ENCODE measurements at regions not wholly inside any gene's neighbourhood (a gene's known extent, or its start where the extent isn't known, plus 50 kb on each side); places are given as distances from the start of the nearest gene placed in this dataset.

DNA sequence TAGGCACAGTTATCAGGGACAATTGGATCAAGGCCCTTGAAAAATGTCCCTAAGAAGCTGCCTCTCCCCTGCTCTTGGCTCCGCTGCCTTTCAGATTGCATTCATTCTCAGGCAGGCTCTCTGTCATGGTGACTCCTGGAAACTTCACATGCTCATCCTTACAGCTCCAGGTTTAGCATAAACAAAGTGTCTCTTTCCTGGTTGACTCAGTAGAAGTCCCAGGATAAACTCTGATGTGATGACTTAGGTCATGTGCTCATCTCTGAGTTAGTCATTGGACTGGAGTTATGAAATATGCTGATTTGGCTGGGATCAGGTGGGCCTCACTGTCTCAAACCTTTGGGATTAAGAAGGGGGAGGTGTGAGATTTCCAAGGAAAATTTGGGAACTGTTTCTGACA lies 243.8 kb downstream of the ZNF621 start:
- Histone ChIP-seq H3K79me2 (ENCODE audit: insufficient read depth, low read length) (no peaks in the 10 kb centered on the region), H3K4me1 (ENCODE audit: insufficient read depth, low read length) (no peaks in the 10 kb centered on the region), H3K27me3 (ENCODE audit: insufficient read depth, low read length) (no peaks in the 10 kb centered on the region), H3K36me3 (ENCODE audit: insufficient read depth, low read length) (no peaks in the 10 kb centered on the region), H2AFZ (ENCODE audit: low read depth, low read length) (no peak overlapping the region), H4K20me1 (ENCODE audit: insufficient read depth, low read length) (no peaks in the 10 kb centered on the region), H3K9me3 (ENCODE audit: insufficient read depth, low read depth, low read length) (no peaks in the 10 kb centered on the region), H3K4me3 (ENCODE audit: insufficient read depth, low read depth, low read length) (no peak overlapping the region), H3K9ac (ENCODE audit: low read length) (no peak overlapping the region), H3K27ac (ENCODE audit: low read depth, low read length) (no peak overlapping the region), H3K4me2 (ENCODE audit: low read length) (no peak overlapping the region)
- TF ChIP-seq EZH2 (IDR thresholded peaks at IDR 0.05; ENCODE audit: insufficient read depth, low read length), result no peak
- TF ChIP-seq, protein P1, sequence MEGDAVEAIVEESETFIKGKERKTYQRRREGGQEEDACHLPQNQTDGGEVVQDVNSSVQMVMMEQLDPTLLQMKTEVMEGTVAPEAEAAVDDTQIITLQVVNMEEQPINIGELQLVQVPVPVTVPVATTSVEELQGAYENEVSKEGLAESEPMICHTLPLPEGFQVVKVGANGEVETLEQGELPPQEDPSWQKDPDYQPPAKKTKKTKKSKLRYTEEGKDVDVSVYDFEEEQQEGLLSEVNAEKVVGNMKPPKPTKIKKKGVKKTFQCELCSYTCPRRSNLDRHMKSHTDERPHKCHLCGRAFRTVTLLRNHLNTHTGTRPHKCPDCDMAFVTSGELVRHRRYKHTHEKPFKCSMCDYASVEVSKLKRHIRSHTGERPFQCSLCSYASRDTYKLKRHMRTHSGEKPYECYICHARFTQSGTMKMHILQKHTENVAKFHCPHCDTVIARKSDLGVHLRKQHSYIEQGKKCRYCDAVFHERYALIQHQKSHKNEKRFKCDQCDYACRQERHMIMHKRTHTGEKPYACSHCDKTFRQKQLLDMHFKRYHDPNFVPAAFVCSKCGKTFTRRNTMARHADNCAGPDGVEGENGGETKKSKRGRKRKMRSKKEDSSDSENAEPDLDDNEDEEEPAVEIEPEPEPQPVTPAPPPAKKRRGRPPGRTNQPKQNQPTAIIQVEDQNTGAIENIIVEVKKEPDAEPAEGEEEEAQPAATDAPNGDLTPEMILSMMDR (IDR thresholded peaks at IDR 0.05; ENCODE audit: insufficient read depth, low read depth, low read length), result no peak
- Mint-ChIP-seq H3K36me3 (ENCODE audit: low read depth, unreplicated experiment) (no peaks in the 10 kb centered on the region), H3K9me3 (ENCODE audit: unreplicated experiment) (no peaks in the 10 kb centered on the region), H3K4me3 (ENCODE audit: unreplicated experiment) (no peak overlapping the region), H3K27ac (ENCODE audit: unreplicated experiment) (no peak overlapping the region), H3K27me3 (ENCODE audit: low read depth, unreplicated experiment) (peaks cover 3% of the 10 kb centered on the region), H3K4me1 (ENCODE audit: low read depth, unreplicated experiment) (peaks cover 3% of the 10 kb centered on the region)
- FAIRE-seq (no peak), DNase-seq (ENCODE audit: low read depth) (no peak)

DNA sequence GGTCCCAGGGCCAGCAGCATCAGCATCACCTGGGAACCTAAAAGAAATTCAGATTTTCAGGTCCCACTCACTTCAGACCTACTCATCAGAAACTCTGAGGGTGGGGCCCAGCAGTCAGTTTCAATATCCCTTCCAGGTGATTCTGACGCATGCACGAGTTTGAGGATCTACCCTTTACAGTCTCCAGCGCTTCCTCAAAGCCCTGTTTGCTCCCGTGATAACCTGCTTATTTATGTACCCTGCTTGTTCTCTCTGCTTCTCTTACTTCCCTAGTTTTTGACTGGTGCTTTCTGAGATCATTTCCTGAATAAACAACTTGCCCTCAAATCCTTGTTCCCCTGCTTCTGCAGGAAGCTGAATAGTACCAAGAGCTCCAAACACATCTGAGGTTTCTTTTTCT lies 245.3 kb downstream of the ZNF621 start:
- Histone ChIP-seq H3K27ac (ENCODE audit: low read depth, low read length) (no peak overlapping the region), H3K27me3 (ENCODE audit: insufficient read depth, low read length) (peaks cover 4% of the 10 kb centered on the region), H3K79me2 (ENCODE audit: insufficient read depth, low read length) (no peaks in the 10 kb centered on the region), H3K36me3 (ENCODE audit: insufficient read depth, low read length) (no peaks in the 10 kb centered on the region), H3K4me2 (ENCODE audit: low read length) (no peak overlapping the region), H4K20me1 (ENCODE audit: insufficient read depth, low read length) (no peaks in the 10 kb centered on the region), H3K9ac (ENCODE audit: low read length) (no peak overlapping the region), H2AFZ (ENCODE audit: low read depth, low read length) (no peak overlapping the region), H3K4me1 (ENCODE audit: insufficient read depth, low read length) (no peaks in the 10 kb centered on the region), H3K4me3 (ENCODE audit: insufficient read depth, low read depth, low read length) (no peak overlapping the region), H3K9me3 (ENCODE audit: insufficient read depth, low read depth, low read length) (no peaks in the 10 kb centered on the region)
- DNase-seq (ENCODE audit: low read depth) (no peak), FAIRE-seq (no peak)
- TF ChIP-seq, protein P1 (IDR thresholded peaks at IDR 0.05; ENCODE audit: insufficient read depth, low read depth, low read length), result no peak
- no peak for TF ChIP-seq EZH2 (IDR thresholded peaks at IDR 0.05; ENCODE audit: insufficient read depth, low read length)
- Mint-ChIP-seq H3K4me1 (ENCODE audit: low read depth, unreplicated experiment) (peaks cover 3% of the 10 kb centered on the region), H3K36me3 (ENCODE audit: low read depth, unreplicated experiment) (no peaks in the 10 kb centered on the region), H3K27me3 (ENCODE audit: low read depth, unreplicated experiment) (peaks cover 10% of the 10 kb centered on the region), H3K27ac (ENCODE audit: unreplicated experiment) (no peak overlapping the region), H3K4me3 (ENCODE audit: unreplicated experiment) (no peak overlapping the region), H3K9me3 (ENCODE audit: unreplicated experiment) (no peaks in the 10 kb centered on the region)

DNA sequence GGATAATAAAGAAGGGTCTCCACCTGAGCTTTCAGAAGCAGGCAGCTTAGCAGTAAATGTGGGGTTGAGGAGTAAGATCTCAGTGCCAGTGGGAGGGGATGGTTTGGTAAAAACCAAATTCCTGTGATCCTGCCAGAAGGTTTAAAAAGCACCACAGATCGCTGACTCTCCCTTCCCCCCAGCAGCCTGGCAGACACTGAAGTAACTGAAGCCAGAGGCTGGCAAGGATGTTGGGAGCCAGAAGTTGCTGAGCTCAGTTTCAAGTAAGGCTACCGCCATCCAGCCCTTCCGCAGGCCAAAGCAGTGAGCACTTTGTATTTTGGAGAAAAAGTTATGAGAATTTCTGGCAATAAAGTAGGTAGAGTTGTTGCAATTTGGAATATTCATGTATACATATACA lies 246.4 kb downstream of the ZNF621 start:
- TF ChIP-seq, protein P1 (IDR thresholded peaks at IDR 0.05; ENCODE audit: insufficient read depth, low read depth, low read length), result no peak
- TF ChIP-seq EZH2 (IDR thresholded peaks at IDR 0.05; ENCODE audit: insufficient read depth, low read length), result no peak
- H2AFZ ChIP-seq (ENCODE audit: low read depth, low read length), result no peak overlapping the region
- H3K4me1 Mint-ChIP-seq (ENCODE audit: low read depth, unreplicated experiment), result peaks cover 3% of the 10 kb centered on the region
- H3K4me3 ChIP-seq (ENCODE audit: insufficient read depth, low read depth, low read length), result no peak overlapping the region
- H3K27ac ChIP-seq (ENCODE audit: low read depth, low read length), result no peak overlapping the region
- no peaks in the 10 kb centered on the region for H3K9me3 Mint-ChIP-seq (ENCODE audit: unreplicated experiment)
- peaks cover 7% of the 10 kb centered on the region for H3K27me3 ChIP-seq (ENCODE audit: insufficient read depth, low read length)
- no peaks in the 10 kb centered on the region for H3K9me3 ChIP-seq (ENCODE audit: insufficient read depth, low read depth, low read length)
- H3K4me1 ChIP-seq (ENCODE audit: insufficient read depth, low read length), result no peaks in the 10 kb centered on the region
- no peak overlapping the region for H3K27ac Mint-ChIP-seq (ENCODE audit: unreplicated experiment)
- FAIRE-seq (no peak), DNase-seq (ENCODE audit: low read depth) (no peak)
- no peaks in the 10 kb centered on the region for H3K79me2 ChIP-seq (ENCODE audit: insufficient read depth, low read length)
- H3K27me3 Mint-ChIP-seq (ENCODE audit: low read depth, unreplicated experiment), result peaks cover 9% of the 10 kb centered on the region
- H3K36me3 ChIP-seq (ENCODE audit: insufficient read depth, low read length), result no peaks in the 10 kb centered on the region
- no peak overlapping the region for H3K4me2 ChIP-seq (ENCODE audit: low read length)
- H3K4me3 Mint-ChIP-seq (ENCODE audit: unreplicated experiment), result no peak overlapping the region
- no peak overlapping the region for H3K9ac ChIP-seq (ENCODE audit: low read length)
- no peaks in the 10 kb centered on the region for H4K20me1 ChIP-seq (ENCODE audit: insufficient read depth, low read length)
- no peaks in the 10 kb centered on the region for H3K36me3 Mint-ChIP-seq (ENCODE audit: low read depth, unreplicated experiment)
